Limb (tissue), 2 donors: ENCODE measurements at regions not wholly inside any gene's neighbourhood (a gene's known extent, or its start where the extent isn't known, plus 50 kb on each side); places are given as distances from the start of the nearest gene placed in this dataset.

Experiments used
- DNase-seq, 2 donors: peaks; one replicate each; pipeline ENCODE4 v3.0.0-alpha.2; 2016; ENCODE audit errors: extremely low spot score in 2 of 2

DNA sequence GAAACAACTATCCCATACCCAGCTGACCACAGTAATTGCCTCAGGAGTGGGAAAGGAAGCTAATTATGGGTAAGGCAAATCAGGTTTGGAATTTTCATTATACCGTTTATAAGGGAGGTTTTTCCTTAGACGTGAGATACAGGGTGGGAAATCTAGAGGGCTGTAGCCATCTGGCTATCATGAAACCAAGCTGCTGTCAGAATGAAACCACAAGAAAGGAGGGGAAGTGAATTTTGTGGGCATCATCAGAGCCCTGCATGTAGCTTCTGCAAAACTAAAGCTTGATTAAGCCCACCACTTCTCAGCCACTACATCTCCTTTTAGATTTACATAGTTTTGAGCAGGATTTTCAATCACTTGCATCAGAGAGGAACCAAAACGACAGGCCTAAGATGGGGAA lies 893.5 kb downstream of the TUSC7 start:
- DNase-seq, result no peak

- no peak for DNase-seq
These were observed 897.3 kb downstream of the TUSC7 start for GRCh38 chr3:117606866-117607265.

DNA sequence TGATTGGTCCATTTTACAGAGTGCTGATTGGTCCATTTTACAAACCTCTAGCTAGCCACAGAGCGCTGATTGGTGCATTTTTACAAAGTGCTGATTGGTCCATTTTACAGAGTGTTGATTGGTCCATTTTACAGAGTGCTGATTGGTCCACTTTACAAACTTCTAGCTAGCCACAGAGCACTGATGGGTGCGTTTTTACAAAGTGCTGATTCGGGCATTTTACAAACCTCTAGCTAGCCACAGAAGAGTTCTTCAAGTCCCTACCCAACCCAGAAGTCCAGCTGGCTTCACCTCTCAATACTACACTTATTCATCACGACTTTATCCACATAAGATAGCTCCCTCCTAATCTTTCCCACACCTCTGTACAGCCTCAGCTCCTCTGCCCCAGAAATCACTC lies 899.8 kb downstream of the TUSC7 start:
- no peak for DNase-seq

DNA sequence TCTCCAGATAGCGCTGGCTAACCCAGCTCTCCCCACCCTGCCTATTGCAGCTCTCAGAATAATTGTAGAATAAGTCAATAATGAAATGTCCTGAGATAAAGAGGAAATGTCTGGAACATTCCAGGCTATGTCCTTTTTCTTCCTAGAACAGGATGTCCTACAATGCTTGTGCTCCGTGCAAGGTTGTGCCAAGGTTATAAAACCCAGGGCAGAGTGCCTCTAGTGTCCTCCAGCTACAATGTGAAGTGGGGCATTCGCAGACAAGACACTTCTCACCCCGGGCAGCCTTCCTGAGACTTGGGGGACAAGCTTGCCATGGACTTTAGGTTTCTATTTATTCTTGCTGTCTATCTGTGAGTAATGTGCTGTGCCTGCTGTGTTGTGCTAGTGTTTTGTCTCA lies 900.6 kb downstream of the TUSC7 start:
- no peak for DNase-seq

- DNase-seq, result no peak
These were observed 901.6 kb downstream of the TUSC7 start for GRCh38 chr3:117611211-117611610.

- DNase-seq, result no peak
These were observed 906.6 kb downstream of the TUSC7 start for GRCh38 chr3:117616227-117616626.

DNA sequence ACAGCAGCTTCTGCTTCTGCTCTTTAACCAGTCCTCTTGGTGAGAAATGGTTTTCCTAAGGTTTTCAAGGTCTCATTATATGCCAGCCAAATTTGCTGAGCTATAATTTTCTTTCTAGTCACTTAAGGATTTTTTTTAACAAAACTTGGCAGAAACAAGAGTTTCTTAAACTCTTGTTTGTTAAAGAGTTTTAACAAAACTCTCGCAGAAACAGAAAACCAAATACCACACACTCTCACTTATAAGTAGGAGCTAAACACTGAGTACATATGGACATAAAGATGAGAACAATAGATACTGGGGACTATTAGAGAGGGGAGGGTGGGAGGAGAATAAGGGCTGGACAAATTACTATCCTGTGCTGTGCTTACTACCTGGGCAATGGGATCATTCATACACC lies 908.3 kb downstream of the TUSC7 start:
- DNase-seq, result no peak

DNA sequence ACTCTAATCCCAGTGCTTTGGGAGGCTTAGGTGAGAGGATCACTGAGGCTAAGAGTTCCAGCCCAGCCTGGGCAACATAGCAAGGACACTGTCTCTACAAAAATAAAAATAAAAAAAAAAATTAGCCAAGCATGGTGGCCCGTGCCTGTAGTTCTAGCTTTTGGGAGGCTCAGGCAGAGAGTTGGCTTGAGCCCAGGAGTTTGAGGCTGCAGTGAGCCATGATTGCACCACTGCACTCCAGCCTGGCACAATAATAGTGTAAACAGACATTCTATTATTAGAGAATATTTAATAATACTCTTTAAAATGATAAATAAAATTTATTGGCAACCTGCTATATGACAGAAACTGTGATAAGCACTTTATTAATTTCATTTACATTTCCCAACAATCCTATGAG lies 908.9 kb downstream of the TUSC7 start:
- DNase-seq, result no peak

- no peak for DNase-seq
These were observed 910.2 kb downstream of the TUSC7 start for GRCh38 chr3:117619805-117620204.

DNA sequence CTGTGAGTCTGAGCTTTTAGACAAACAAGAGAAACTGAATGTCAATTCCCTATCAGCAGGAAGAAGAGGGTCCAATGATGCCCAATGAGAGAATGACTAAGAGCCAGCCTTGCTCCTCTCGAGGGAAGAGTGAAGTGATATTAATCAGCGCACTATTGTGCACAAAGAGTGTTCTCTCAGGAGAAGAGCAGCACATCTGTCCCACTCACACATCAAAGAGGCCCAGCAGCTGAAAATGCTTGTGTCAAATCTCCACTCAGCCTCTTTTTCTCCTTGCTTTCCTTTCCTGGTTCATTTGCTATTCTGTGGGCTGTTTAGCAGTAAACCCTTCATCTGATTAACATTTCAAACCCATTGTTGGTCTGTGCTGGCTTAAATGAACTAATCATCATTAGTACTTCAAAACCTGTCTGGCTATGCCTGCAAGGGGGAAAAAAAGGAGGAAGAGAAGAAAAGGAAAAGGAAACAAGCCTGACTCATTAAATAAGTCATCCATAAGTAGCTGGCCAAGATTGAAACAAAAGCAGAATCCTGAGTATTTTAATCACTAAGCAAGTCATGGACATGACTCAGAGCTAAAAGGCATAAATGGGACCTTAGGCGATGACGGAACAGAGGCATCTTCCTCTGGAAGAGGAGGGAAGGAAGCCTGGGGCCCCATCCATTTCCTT lies 912.7 kb downstream of the TUSC7 start:
- DNase-seq, result no peak

DNA sequence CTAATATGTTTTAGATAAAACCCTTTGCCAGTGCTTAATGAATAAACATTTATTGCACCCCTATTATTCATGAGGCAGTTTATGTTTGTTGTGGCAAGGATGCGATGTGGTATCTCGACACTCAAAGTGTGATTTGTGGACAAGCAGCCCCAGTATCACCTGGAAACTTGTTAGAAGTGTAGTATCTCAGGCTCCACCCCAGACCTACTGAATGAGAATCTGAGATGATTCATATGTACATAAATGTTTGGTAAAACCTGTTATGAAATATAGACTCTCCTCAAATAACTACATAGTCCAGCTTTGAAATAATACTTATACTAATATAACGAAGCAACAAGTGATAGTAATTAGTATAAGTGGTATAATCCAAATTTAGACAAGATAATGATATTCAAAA lies 914.8 kb downstream of the TUSC7 start:
- no peak for DNase-seq

DNA sequence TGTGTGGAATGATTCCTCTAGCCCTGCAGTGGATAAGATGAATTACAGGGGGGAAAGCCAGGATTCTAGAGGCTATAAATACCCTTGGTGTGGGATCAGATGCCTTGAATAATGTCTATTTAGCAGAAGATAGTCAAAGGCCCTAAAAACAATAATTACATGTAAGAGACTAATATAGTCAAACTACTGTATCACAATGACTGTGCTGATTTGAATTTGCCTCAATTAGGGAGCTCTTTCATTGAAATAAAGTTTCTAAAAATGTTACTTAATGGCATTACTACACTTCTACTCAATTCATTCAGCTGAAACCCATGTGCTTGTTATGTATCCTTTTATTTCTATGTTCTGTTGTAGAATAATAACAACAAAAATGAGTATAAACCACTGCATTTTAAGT lies 915.6 kb downstream of the TUSC7 start:
- no peak for DNase-seq

DNA sequence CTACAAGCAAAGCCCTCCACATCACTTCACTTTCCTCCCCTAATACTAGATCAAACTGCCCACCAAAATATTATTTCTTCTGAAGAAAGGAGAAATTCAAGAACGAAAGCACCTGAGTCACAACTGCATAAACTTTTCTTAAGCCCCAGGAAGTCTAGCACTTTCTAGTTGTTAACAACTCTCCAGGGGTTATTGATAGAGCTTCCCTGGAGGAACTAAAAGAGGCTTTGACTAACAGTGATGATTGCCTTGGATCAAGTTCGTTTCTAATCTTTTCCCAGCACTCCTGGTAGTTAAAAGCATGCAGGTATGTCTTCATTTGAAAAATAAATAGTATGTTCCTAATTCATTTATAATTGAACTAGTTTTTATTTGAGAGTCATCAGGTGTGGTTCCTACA lies 917.0 kb downstream of the TUSC7 start:
- DNase-seq, result no peak

DNA sequence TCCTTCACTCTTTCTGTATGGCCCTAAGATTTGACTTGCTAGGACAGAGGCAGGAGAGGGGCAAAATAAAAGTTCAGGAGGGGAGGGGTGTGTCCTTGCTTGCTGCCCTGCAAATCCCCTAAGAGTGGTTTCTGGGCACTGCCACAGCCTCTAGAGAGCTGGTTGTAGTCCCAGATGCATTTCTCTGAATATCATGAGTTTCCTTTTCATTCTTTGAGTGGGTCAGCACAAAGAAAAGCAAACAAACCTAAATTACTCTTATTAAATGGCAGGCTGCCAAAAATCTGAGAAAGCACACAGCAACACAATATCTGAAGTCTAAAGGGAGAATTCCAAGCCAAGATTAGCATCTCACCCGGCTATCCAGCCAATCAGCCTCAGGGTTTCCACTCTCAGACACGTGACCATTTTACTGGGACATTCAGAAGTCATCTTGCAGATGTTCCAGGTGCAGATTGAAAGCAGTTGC lies 919.3 kb downstream of the TUSC7 start:
- peak; percentile 48 to 87 for DNase-seq

DNA sequence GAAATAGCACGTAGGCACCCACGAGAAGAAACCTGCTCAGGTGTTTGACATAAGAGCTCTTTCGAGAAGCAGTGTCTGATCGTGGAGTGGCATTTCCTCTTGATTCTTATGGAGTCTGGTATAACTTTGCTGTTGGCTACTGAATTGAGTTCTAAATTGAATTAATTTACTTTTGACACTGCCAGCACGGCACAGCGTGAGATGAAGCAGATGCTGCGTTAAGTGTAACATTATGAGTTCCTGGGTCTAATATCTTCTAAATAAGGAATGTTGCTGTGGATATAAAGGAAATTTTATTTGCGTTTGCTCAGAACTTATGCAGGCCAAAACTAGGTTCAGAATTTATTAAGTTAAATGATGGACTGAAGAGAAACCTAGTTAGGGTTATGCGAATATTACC lies 919.9 kb downstream of the TUSC7 start:
- no peak for DNase-seq

DNA sequence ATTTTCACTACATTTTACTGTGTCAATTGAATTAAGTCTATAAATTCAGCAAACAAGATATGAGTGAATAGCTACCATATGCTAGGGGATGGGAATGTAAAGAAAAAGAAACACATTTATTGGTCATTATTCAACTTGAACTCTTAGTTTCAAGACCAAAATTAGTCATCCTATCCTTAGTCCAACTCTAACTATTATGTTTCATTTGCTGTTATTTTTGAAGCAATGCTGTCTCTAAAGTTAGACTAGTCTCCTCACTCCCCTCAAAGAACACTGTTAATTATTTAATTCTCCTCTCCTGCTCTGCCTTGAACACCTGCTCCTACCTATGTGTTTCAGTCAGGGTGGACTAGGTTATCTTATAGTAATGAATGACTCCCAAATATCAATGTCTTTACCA lies 920.9 kb downstream of the TUSC7 start:
- no peak for DNase-seq

- DNase-seq, result no peak
These were observed 921.3 kb downstream of the TUSC7 start for GRCh38 chr3:117630885-117631284.

DNA sequence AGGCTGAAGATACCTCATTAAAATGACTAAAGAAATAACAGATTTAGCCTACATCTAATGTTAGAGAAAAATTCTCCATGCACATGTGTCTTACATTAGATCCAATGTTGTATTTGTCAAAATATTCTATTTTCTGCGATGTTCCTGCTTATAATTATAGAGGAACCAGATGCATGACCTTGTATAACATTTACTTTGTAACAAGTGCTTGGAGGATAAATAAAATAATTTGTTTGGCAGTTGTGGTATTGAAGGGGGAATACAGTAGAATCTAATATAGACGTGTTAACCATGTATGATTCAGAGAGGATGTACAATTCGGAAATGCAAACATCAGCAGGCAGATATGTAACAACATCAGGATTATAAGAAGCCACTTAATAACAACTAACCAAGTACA lies 922.2 kb downstream of the TUSC7 start:
- DNase-seq, result no peak

- DNase-seq, result no peak
These were observed 922.6 kb downstream of the TUSC7 start for GRCh38 chr3:117632191-117632590.

DNA sequence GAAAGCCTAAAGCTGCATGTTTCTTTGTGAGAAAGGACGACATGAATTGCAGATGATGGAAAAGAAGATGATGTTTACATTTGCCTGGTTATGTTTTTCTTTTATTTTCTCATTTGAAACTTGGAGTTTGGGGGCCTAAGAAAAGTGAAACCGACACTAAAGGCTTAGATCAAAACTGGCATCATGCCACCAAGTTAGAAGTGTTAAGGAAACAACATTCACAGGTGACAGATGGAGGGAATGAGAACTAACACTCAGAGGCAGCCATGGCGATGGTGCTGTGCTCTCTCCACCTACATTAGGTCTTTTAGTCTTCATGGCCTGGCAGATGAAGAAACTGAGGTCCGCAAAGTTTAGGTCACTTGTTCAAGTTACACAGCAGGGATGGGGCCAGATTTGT lies 923.6 kb downstream of the TUSC7 start:
- DNase-seq, result no peak

GRCh38 chr3:117637666-117638065 lies 928.1 kb downstream of the TUSC7 start:
- DNase-seq, result no peak

DNA sequence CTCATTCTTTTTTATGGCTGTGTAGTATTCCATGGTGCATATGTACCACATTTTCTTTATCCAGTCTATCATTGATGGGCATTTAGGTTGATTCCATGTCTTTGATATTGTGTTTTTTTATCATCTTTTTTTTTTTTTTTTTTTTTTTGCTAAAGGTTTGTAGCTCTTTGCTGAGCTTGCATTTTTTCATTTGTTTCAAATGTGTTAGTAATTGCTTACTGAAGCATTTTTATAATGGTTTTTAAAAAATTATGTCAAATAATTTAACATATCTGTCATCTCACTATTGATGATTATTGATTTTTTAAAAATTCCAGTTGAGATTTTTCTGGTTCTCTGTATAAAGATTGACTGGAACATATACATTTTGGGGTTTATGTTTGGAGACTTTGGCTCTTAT lies 934.6 kb downstream of the TUSC7 start:
- no peak for DNase-seq

DNA sequence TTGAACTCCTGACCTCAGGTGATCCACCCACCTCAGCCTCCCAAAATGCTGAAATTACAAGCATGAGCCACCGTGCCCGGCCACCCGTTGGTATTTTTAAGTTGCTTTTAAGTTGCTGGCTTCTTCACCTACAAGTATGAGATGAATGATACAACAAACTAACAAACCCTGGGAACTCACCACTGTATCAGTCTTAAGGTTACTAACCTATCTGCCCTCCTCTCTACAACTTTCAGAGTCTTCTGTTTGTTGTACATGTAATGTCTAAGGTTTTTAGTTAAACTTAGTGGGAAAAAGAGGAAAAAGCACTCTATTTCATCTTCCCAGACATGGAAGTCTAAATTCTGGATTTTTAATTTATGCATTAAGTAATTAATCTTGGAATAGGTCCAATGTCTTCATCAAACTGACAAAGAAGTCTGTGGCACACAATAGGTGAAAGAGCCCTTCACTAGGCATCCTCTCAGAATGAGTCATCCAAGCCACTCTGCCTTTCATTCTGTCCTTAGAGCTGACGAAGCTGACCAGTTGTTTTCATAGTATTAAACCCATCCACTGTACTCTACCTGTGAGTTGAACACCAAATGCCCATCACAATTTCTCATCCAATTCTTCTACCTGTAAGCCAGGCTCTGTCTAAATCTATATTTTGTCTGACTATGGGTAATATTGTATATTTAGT lies 936.1 kb downstream of the TUSC7 start:
- DNase-seq, result no peak
